Liver (tissue), 8 donors: ENCODE measurements at regions not wholly inside any gene's neighbourhood (a gene's known extent, or its start where the extent isn't known, plus 50 kb on each side); places are given as distances from the start of the nearest gene placed in this dataset.

Experiments
- DNase-seq: peaks from one replicate; pipeline ENCODE4 v3.0.0-alpha.2; 2017; ENCODE audit warnings: low spot score
- H3K27ac ChIP-seq, 2 donors: one replicate each; pipeline ENCODE4 v1.7.0; 2013; ENCODE audit warnings: inconsistent platforms in 2 of 2, low read length in 2 of 2, control low read depth in 1 of 2, low read depth in 1 of 2, mild to moderate bottlenecking in 1 of 2
- H3K27me3 ChIP-seq, 4 donors: one replicate each; pipeline versions ENCODE4 v1.6.1 to v1.7.0; 2013; ENCODE audit warnings: low read length in 3 of 4, inconsistent platforms in 1 of 4, mild to moderate bottlenecking in 1 of 4, moderate library complexity in 1 of 4; ENCODE audit not compliant: control insufficient read depth in 4 of 4, insufficient read depth in 4 of 4
- H3K36me3 ChIP-seq, 4 donors: one replicate each; pipeline versions ENCODE4 v1.6.1 to v1.7.0; 2013; ENCODE audit warnings: low read length in 3 of 4, mild to moderate bottlenecking in 3 of 4, low read depth in 1 of 4, moderate library complexity in 1 of 4; ENCODE audit not compliant: control insufficient read depth in 4 of 4, insufficient read depth in 3 of 4
- H3K4me1 ChIP-seq, 4 donors: one replicate each; pipeline versions ENCODE4 v1.6.1 to v1.7.0; 2013; ENCODE audit warnings: low read length in 3 of 4, mild to moderate bottlenecking in 3 of 4, moderate library complexity in 1 of 4; ENCODE audit not compliant: control insufficient read depth in 4 of 4, insufficient read depth in 4 of 4
- H3K4me3 ChIP-seq, 3 donors: one replicate each; pipeline versions ENCODE4 v1.6.1 to v1.7.0; 2013; ENCODE audit warnings: low read length in 3 of 3, control low read depth in 1 of 3, low read depth in 1 of 3, mild to moderate bottlenecking in 1 of 3
- H3K9ac ChIP-seq, 2 donors: one replicate each; pipeline ENCODE4 v1.7.0; 2013; ENCODE audit warnings: low read length in 2 of 2, mild to moderate bottlenecking in 2 of 2, moderate library complexity in 2 of 2, control low read depth in 1 of 2, low read depth in 1 of 2
- H3K9me3 ChIP-seq, 4 donors: one replicate each; pipeline versions ENCODE4 v1.6.1 to v1.7.0; 2013; ENCODE audit warnings: low read length in 3 of 4; ENCODE audit not compliant: control insufficient read depth in 4 of 4
- ATF3 ChIP-seq: IDR thresholded peaks from 2 replicates; pipeline ENCODE4 v1.6.1; 2016; ENCODE audit warnings: antibody characterized with exemption
- CTCF ChIP-seq: fragments of 150-350 bp; IDR thresholded peaks from 2 replicates; pipeline ENCODE4 v1.5.1; 2017; ENCODE audit warnings: improper control_type of control experiment, low read depth, low read length; ENCODE audit not compliant: missing input control
- EGR1 ChIP-seq, 2 donors: IDR thresholded peaks; 2 replicates each; pipeline ENCODE4 v1.6.1; 2016 to 2018; ENCODE audit warnings: antibody characterized with exemption in 2 of 2, low read depth in 2 of 2
- FOXA1 ChIP-seq: IDR thresholded peaks from 2 replicates; pipeline ENCODE4 v1.6.1; 2016; ENCODE audit warnings: antibody characterized with exemption
- FOXA2 ChIP-seq: IDR thresholded peaks from 2 replicates; pipeline ENCODE4 v1.6.1; 2016; ENCODE audit warnings: antibody characterized with exemption
- GABPA ChIP-seq, 2 donors: IDR thresholded peaks in 1 of 2; conservative IDR thresholded peaks in 1 of 2; 2 replicates each; pipeline ENCODE4 v1.6.1; 2016; ENCODE audit warnings: antibody characterized with exemption in 2 of 2, mild to moderate bottlenecking in 1 of 2, moderate library complexity in 1 of 2
- HNF4A ChIP-seq, 2 donors: conservative IDR thresholded peaks; 2 replicates each; pipeline ENCODE4 v1.6.1; 2016; ENCODE audit warnings: antibody characterized with exemption in 2 of 2, mild to moderate bottlenecking in 2 of 2
- HNF4G ChIP-seq: IDR thresholded peaks from 2 replicates; pipeline ENCODE4 v1.6.1; 2016; ENCODE audit warnings: antibody characterized with exemption
- JUND ChIP-seq, 2 donors: IDR thresholded peaks; 2 replicates each; pipeline ENCODE4 v1.6.1; 2016; ENCODE audit warnings: antibody characterized with exemption in 2 of 2
- MAX ChIP-seq: IDR thresholded peaks from 2 replicates; pipeline ENCODE4 v1.6.1; 2016; ENCODE audit warnings: antibody characterized with exemption
- NR2F2 ChIP-seq: IDR thresholded peaks from 2 replicates; pipeline ENCODE4 v1.6.1; 2016; ENCODE audit warnings: antibody characterized with exemption
- RAD21 ChIP-seq, 2 donors: IDR thresholded peaks; 2 replicates each; pipeline ENCODE4 v1.6.1; 2016; ENCODE audit warnings: antibody characterized with exemption in 2 of 2, mild to moderate bottlenecking in 2 of 2
- REST ChIP-seq: IDR thresholded peaks from 2 replicates; pipeline ENCODE4 v1.6.1; 2016; ENCODE audit warnings: antibody characterized with exemption, mild to moderate bottlenecking
- RXRA ChIP-seq, 2 donors: IDR thresholded peaks; 2 replicates each; pipeline ENCODE4 v1.6.1; 2017 to 2018; ENCODE audit warnings: antibody characterized with exemption in 2 of 2, mild to moderate bottlenecking in 1 of 2
- SP1 ChIP-seq: IDR thresholded peaks from 2 replicates; pipeline ENCODE4 v1.6.1; 2018; ENCODE audit warnings: antibody characterized with exemption, mild to moderate bottlenecking
- TAF1 ChIP-seq: conservative IDR thresholded peaks from 2 replicates; pipeline ENCODE4 v1.6.1; 2016; ENCODE audit warnings: antibody characterized with exemption, mild to moderate bottlenecking
- YY1 ChIP-seq: IDR thresholded peaks from 2 replicates; pipeline ENCODE4 v1.6.1; 2016; ENCODE audit warnings: antibody characterized with exemption, mild to moderate bottlenecking
- ZBTB33 ChIP-seq: IDR thresholded peaks from 2 replicates; pipeline ENCODE4 v1.6.1; 2016; ENCODE audit warnings: antibody characterized with exemption
- WGBS: extraction: QIAGEN DNeasy Blood & Tissue Kit; methylation state at CpG from one replicate; pipeline ENCODE4 v1.1.7; 2013; 5-methylcytosine and 5-hydroxymethylcytosine counted together
- donor health status: healthy.
- donor health status: healthy.
- donor health status: healthy.
- donor health status: healthy.
- donor health status: healthy.

- TF ChIP-seq JUND (IDR thresholded peaks at IDR 0.05) (no peak), NR2F2 (no peak), HNF4A (conservative IDR thresholded peaks at IDR 0.05) (no peak)
Observed at GRCh38 chr1:195594322-195594721, 1013.9 kb downstream of the KCNT2 start (continued).

- H3K9me3 ChIP-seq: no peaks in the 10 kb centered on the region
- H3K27me3 ChIP-seq: no peaks in the 10 kb centered on the region
- DNase-seq: no peak
- WGBS: 67% methylated on average over 3 of the region's 3 CpGs
- no peak overlapping the region for H3K4me3 ChIP-seq
- H3K4me1 ChIP-seq: no peaks in the 10 kb centered on the region
- H3K36me3 ChIP-seq: no peaks in the 10 kb centered on the region
- H3K9ac ChIP-seq: no peak overlapping the region
- TF ChIP-seq RAD21 (IDR thresholded peaks at IDR 0.05): no peak
- no peak for TF ChIP-seq HNF4A (conservative IDR thresholded peaks at IDR 0.05)
- no peak for TF ChIP-seq HNF4G
- TF ChIP-seq YY1: no peak
- TF ChIP-seq NR2F2: no peak
- no peak for TF ChIP-seq SP1
- TF ChIP-seq ZBTB33: no peak
- TF ChIP-seq RXRA (IDR thresholded peaks at IDR 0.05): no peak
- no peak for TF ChIP-seq CTCF
- no peak for TF ChIP-seq FOXA2
- H3K27ac ChIP-seq: no peak overlapping the region
Observed at GRCh38 chr1:195591917-195592672, 1016.1 kb downstream of the KCNT2 start.

- Histone ChIP-seq H3K4me3 (no peak overlapping the region), H3K27me3 (no peaks in the 10 kb centered on the region), H3K4me1 (no peaks in the 10 kb centered on the region), H3K9ac (no peak overlapping the region), H3K27ac (no peak overlapping the region), H3K36me3 (no peaks in the 10 kb centered on the region), H3K9me3 (no peaks in the 10 kb centered on the region)
- 70% methylated on average over 3 of the region's 3 CpGs for WGBS
- DNase-seq: no peak
- TF ChIP-seq ATF3: no peak
- TF ChIP-seq CTCF: no peak
- no peak for TF ChIP-seq YY1
- no peak for TF ChIP-seq FOXA2
- TF ChIP-seq NR2F2: no peak
- no peak for TF ChIP-seq EGR1 (IDR thresholded peaks at IDR 0.05; ENCODE audit: low read depth in 2 of 2)
- TF ChIP-seq ZBTB33: no peak
- TF ChIP-seq TAF1: no peak
- TF ChIP-seq REST: no peak
- TF ChIP-seq MAX: no peak
- no peak for TF ChIP-seq RXRA (IDR thresholded peaks at IDR 0.05)
- no peak for TF ChIP-seq JUND (IDR thresholded peaks at IDR 0.05)
- no peak for TF ChIP-seq FOXA1
- no peak for TF ChIP-seq GABPA (IDR thresholded peaks at IDR 0.05 in 1 of 2, conservative IDR thresholded peaks at IDR 0.05 in 1 of 2)
Observed at GRCh38 chr1:195590649-195591048, 1017.6 kb downstream of the KCNT2 start.
